ENCODE measurements at regions not wholly inside any gene's neighbourhood (a gene's known extent, or its start where the extent isn't known, plus 50 kb on each side); places are given as distances from the start of the nearest gene placed in this dataset.

DNA sequence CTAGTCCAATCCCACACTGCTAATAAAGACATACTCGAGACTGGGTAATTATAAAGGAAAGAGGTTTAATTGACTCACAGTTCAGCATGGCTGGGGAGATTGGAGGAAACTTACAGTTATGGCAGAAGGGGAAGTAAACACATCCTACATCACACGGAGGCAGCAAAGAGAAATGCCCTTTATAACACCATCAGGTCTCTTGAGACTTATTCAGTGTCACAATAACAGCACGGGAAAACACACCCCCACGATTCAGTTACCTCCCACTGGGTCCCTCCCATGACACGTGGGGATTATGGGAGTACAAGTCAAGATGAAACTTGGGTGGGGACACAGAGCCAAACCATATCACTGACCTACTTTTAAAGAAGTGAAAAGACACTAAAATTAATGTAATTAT, 1130.4 kb upstream of the SLC10A2 start:
- Histone ChIP-seq H3K4me3 (no peak overlapping the region), H3K4me1 (no peaks in the 10 kb centered on the region), H3K27me3 (no peaks in the 10 kb centered on the region), H3K9me3 (no peaks in the 10 kb centered on the region), H3K36me3 (no peaks in the 10 kb centered on the region), H3K27ac (no peak overlapping the region)
- TF ChIP-seq, protein P1, sequence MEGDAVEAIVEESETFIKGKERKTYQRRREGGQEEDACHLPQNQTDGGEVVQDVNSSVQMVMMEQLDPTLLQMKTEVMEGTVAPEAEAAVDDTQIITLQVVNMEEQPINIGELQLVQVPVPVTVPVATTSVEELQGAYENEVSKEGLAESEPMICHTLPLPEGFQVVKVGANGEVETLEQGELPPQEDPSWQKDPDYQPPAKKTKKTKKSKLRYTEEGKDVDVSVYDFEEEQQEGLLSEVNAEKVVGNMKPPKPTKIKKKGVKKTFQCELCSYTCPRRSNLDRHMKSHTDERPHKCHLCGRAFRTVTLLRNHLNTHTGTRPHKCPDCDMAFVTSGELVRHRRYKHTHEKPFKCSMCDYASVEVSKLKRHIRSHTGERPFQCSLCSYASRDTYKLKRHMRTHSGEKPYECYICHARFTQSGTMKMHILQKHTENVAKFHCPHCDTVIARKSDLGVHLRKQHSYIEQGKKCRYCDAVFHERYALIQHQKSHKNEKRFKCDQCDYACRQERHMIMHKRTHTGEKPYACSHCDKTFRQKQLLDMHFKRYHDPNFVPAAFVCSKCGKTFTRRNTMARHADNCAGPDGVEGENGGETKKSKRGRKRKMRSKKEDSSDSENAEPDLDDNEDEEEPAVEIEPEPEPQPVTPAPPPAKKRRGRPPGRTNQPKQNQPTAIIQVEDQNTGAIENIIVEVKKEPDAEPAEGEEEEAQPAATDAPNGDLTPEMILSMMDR (IDR thresholded peaks at IDR 0.05): no peak
- DNase-seq (ENCODE audit: low spot score): no peak

DNA sequence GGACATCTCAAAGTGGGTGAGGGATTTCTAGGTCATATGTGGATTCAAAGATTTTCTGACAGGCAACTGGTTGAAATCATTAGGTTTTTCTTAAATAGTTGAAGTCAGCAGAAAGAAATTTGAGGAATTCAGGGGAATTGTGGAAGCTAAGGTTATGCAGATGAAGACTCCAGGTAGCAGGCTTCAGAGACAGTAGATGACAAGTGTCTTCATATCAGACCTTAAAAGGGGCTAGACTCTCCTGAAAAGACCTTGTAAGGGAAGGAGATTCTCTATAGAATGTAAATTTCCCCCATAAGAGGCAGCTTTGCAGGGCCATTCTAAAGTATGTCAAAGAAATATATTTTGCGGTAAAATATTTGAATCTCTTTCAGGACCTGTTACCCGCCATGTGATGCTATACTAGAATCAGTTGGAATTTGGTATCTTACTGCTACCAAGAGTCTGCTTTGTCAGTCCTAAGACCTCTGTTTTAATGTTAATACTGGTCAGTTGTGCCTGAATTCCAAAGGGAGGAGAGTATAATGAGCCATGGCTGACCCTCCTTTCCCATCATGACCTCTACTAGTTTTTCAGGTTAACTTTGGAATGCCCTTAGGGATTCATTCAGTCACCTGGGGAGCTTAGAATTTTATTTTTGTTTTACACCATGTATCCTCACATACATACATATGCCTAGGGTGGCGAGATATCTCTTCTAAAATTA, 1115.5 kb upstream of the SLC10A2 start:
- H3K27me3 ChIP-seq: no peaks in the 10 kb centered on the region
- H3K36me3 ChIP-seq: no peaks in the 10 kb centered on the region
- no peaks in the 10 kb centered on the region for H3K9me3 ChIP-seq
- no peaks in the 10 kb centered on the region for H3K4me1 ChIP-seq
- no peak overlapping the region for H3K27ac ChIP-seq
- TF ChIP-seq, protein P1 (IDR thresholded peaks at IDR 0.05): no peak
- DNase-seq (ENCODE audit: low spot score): no peak
- no peak overlapping the region for H3K4me3 ChIP-seq

DNA sequence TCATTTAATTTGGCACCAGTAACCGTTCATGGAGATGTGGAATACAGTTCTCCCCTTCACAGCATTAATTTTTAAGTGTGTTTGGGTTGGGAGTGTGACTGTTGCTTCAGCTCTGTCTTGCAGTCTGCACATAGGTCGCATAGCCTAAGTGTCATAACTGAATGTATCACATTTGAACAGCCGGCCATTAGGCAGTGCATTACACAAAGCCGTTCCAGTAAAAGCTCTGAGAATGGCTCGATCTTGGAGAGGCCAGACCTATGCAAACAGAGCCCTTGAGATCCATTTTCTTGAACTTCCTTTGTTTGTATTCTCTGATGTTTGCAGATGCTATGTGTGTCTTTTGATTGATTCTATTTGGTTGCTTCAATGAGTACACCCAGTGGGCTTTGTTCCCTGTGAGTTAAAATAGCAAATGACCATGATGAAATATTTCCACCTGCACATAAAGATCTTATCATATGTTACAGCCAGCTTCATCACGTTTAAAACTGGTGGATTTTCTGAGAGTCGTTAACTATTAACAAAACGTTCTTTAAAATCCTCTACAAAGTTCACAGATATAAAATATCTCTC, 1104.9 kb upstream of the SLC10A2 start:
- DNase-seq (ENCODE audit: low spot score): no peak
- Histone ChIP-seq H3K36me3 (no peaks in the 10 kb centered on the region), H3K4me3 (no peak overlapping the region), H3K27ac (no peak overlapping the region), H3K4me1 (no peaks in the 10 kb centered on the region), H3K9me3 (no peaks in the 10 kb centered on the region), H3K27me3 (no peaks in the 10 kb centered on the region)
- TF ChIP-seq, protein P1 (IDR thresholded peaks at IDR 0.05): no peak

DNA sequence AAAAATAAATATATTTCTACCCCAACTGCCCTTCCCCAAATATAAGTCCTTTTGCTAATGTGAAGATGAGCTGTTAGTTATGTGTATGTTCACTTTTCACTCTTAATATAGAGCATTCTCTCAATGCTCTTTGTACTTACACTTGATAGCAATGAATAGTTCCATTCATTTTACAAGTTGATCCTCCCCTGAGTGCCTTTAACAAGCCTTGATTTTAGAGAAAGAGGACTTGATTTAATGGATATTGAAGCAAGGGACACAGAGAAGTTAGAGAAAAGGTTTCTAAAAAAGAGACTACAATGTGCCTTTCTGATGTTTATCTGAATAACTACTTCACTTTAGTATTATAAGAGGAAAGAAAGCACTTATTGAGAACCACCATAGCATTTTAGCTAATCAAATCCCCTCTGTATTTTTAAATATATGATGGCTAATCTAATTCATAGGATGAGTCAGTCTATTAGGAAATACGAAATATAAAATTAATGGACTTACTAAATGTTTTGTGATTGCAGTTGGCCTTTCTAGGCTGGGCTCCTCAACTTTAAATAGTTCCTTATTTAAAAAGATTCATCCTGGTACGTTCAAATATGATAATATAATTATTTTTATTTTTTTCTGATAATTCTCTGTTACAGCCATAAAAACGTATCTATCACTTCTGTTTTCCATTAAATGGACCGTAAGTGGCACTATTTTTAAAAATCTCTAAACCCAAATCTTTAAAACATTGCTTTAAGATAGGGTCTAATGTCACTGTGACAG, 1097.8 kb upstream of the SLC10A2 start:
- H3K4me3 ChIP-seq: no peak overlapping the region
- no peak for DNase-seq (ENCODE audit: low spot score)
- no peaks in the 10 kb centered on the region for H3K4me1 ChIP-seq
- TF ChIP-seq, protein P1 (IDR thresholded peaks at IDR 0.05): no peak
- no peaks in the 10 kb centered on the region for H3K9me3 ChIP-seq
- no peaks in the 10 kb centered on the region for H3K36me3 ChIP-seq
- no peaks in the 10 kb centered on the region for H3K27me3 ChIP-seq
- H3K27ac ChIP-seq: no peak overlapping the region

DNA sequence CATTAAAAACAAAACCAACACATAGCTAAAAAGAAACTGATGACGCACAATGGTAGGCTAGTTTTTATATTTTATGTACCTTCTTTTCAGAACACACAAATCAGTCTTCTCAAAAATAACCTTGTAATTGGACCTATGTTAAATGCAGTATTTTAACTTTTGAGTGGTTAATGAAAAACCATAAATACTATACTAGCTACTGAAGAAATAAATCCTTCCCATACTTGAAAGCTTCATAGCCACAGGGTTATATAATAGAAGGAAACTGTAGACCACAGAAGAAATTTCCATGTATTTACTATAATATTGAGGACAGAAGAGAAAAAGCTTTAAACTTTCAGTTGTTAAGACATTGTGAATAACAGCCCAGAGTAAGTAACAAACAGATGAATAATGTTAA, 1094.3 kb upstream of the SLC10A2 start:
- DNase-seq (ENCODE audit: low spot score): no peak
- no peak overlapping the region for H3K4me3 ChIP-seq
- H3K27ac ChIP-seq: no peak overlapping the region
- H3K27me3 ChIP-seq: no peaks in the 10 kb centered on the region
- H3K9me3 ChIP-seq: no peaks in the 10 kb centered on the region
- TF ChIP-seq, protein P1 (IDR thresholded peaks at IDR 0.05): no peak
- no peaks in the 10 kb centered on the region for H3K36me3 ChIP-seq
- H3K4me1 ChIP-seq: no peaks in the 10 kb centered on the region

Data from right atrium auricular region (tissue), 2 donors.